GM18858 (cell line): ENCODE measurements at regions not wholly inside any gene's neighbourhood (a gene's known extent, or its start where the extent isn't known, plus 50 kb on each side); places are given as distances from the start of the nearest gene placed in this dataset.

Experiments
- ATAC-seq: cut with Tn5 transposase; IDR thresholded peaks from one replicate; pipeline ENCODE4 v1.9.1; 2021; ENCODE audit not compliant: unreplicated experiment

DNA sequence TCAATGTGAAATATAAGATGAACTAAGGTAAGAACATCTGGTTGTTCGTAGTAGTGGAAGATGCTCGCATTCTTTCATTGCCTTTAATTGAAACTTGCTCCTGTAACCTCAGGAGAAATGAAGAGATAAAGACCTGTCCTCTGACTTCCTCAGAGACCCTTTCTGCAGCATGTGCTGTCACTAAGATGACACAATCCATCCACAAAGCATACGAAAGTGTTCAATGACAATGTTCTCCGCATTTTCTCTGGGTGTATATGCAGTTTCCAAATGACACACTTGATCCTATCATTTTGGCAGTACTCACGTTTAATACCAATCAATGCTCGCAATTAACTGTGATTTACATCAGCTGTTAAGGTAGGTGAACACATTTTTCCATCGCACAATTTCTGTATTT is 65.8 kb downstream of the PRL start:
- no peak for ATAC-seq

DNA sequence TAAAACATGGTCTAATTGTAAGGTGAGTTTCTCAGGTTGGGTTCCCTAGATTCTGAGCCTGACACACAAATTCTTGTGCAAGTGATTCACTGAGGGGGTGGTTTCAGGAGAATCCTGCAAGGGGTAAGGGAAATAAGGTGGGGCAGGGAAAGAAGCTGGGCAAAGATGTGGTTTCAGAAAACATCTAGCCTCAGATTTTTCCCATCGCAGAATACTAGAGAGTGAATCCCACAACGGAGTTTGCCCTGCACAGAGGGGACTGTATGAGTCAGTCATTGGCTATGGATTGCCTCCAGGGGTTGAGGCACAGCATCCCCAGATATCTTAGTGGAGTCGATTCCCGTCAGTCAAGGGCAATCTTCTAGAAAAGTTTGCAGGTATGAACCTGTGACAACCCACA is 65.2 kb downstream of the PRL start:
- ATAC-seq = no peak

DNA sequence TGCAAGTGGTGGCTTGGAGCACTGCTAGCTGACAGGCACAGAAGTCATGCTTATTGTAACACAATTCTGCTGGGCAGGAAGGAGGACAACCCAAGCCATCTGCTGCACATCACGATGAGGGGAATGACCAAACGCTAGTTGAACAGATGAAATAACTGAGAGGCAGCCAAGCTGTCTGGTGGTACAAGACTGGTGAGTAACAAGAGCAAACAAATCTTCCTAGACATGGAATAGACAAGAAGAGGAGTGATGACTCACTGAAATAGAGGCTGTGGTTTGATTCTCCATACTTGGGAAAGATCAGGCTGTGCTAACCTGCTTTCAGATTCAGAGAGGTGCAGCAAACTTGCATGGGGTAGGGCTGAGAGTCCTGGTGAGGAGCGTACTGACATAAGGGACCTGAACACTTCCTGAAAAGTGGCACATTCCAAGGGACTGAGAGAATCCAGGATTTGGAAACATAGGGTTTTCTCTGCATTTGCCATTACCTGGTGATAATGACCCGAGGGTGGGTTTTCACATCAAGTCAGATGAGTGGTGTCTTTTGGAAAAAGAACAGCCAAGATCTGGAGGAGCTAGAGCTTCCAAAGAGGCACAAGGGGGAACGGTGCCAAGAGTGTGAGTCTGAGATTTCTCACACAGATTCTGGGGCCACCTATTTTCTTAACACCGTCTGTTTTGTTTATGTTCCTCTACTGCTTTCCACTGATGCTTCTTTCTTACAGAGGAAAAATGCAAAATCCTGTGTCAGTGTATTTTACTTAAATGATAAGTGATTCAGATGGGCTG is 60.0 kb downstream of the PRL start:
- ATAC-seq = no peak
